ENCODE measurements at regions not wholly inside any gene's neighbourhood (a gene's known extent, or its start where the extent isn't known, plus 50 kb on each side); places are given as distances from the start of the nearest gene placed in this dataset.

- no peak for DNase-seq (ENCODE audit: low read depth)
These were observed 69.5 kb upstream of the IL6 start for GRCh38 chr7:22657479-22657878.

- no peak for DNase-seq (ENCODE audit: low read depth)
These were observed 71.2 kb upstream of the IL6 start for GRCh38 chr7:22655781-22656180.

DNA sequence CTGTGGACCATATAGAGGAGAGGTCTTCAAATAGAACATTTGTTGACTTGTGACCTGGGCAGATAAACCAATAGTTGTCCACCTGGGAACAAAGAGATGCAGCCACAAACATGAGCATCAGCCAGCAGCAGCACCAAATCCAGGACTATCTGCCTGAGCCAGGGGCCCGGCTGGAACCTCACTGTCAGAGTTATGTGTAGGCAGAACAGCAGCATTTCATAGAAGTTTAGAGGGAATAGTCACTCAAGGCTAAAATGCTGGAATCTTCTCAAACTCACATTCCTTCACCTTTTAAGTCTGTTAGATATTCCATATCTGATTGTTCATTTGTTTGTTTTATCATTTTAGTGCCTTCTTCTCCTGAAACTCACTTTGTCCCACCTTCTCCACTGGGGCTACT, 72.2 kb upstream of the IL6 start:
- no peak for DNase-seq (ENCODE audit: low read depth)

DNA sequence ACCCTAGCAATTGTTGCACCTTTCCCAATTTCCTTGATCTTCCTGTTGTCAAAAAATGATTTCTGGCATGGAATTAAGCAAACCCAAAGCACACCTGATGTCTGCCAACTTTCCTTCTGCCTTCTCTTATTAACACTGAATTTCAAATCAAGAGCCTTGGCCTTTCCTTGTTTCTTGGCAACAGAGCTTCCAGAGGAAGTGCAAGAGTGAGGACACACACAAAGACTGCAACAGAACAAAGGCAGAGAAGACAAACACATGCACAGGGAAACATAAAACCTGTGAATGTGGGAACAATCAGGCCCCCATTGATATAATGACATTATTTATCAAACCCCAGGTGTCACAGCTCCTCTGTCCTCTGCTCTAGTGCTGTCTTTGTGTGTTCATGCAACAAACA, 73.0 kb upstream of the IL6 start:
- no peak for DNase-seq (ENCODE audit: low read depth)

DNA sequence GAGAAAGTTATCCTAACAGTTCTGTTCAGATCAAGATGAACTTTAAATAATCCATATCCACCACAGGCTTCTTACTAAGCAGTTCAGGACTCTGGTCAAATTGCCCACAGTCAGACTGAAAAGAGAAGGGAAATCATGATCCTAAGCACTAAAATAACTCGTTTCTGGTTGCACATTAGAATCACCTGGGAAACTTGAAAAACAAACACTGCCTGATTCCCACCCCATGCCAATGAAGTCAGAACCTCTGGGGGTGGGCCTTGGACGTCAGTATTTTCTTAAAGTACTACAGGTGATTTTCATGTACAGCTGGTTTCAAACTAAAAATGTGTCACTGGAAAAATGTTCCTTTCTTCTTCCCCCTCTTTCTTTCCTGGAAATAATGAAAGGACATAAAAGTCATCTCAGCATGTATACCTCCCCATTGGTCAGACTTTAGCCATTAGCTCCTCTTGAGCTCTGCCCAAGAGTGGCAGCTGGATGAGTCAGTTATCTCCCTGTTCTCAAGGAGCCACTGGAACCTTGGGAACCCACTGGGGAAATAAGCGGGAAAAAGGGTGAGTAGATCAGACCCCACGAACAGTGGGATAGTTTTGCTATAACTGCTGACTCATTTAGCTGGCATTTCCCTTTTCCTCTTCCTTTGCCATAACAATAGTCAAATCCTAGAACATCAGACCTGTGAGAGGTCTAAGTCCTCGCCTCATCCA, 75.3 kb upstream of the IL6 start:
- no peak for DNase-seq (ENCODE audit: low read depth)

GRCh38 chr7:22651036-22651435, 76.0 kb upstream of the IL6 start:
- no peak for DNase-seq (ENCODE audit: low read depth)

DNA sequence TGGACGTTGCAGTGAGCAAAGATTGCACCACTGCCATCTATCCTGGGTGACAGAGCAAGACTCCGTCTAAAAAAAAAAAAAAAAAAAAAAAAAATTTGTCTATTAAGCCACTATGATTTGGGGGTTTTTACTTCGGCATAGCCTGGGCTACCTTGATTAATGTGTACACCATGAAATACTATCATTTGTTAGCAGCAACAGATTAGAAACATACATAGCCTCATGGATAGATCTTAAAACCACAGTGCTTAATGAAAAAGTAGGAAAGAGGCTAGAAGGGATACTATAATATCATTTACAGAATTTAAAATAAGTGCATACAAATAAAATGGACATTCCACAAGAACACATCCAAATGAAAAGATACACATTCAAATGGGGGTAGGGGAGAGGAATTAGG, 77.3 kb upstream of the IL6 start:
- DNase-seq (ENCODE audit: low read depth): no peak

DNA sequence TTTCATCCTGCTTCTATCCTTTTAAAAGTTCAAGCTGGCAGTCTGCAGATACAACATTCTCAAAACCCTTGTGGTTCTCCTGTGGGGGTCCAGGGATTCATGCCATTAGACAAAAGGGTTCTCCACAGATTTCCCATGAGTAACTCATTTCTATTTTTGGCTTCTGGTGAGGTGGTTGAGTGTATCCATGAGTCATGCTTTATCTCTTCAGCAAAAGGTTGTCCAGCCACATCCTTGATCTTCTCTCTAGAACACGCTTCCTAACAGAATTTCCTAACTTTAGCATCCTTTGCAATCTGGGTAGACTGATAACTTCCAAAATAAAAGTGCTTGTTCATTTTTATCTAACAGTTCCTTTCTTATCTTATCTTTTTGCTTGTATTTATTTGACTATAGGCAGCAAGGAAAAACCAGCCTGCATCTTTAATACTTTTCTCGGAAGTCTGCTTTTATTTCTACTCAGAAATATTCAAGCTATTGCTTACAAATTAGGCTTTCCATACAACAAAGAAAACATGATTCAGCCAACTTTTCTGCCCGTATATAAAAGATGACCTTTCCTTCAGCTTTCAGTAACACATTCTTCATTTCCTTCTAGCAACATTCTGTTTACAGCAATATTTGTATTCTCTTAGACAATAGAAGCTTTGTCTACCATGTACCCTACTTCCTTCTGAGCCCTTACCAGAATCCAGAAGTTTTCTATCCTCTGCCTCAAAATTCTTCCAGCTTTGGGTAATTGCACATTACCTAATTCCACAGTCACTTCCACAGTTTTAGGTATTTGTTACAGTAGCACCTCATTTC, 79.3 kb upstream of the IL6 start:
- no peak for DNase-seq (ENCODE audit: low read depth)

DNA sequence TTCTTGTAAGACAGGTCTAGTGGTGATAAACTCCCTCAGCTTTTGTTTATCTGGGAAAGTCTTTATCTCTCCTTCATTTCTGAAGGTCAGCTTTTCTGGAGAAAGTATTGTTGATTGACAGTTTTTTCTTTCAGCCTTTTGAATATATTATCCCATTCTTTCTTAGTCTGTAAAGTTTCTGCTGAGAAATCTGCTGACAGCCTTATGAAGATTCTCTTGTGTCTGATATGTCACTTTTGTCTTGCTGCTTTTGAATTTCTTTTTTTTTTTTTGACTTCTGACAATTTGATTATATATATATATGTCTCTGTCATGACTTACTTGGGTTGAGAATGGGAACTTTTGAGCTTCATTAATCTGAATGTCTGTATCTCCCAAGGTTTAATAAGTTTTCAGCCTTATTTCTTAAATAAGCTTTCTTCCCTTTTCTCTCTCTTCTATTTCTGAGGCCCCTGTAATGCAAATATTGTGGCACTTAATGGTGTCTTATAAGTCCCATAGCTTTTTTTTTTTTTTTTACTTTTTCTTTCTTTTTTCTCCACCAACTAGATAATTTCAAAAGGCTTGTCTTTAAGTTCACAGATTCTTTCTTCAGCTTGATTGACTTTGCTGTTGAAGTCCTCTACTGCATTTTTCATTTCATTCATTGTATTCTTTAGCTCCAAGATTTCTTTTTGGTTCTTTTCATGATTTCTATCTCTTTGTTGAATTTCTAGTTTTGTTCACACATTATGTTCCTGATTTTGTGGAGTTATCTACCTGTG, 81.4 kb upstream of the IL6 start:
- no peak for DNase-seq (ENCODE audit: low read depth)

- no peak for DNase-seq (ENCODE audit: low read depth)
These were observed 84.5 kb upstream of the IL6 start for GRCh38 chr7:22642454-22642853.

DNA sequence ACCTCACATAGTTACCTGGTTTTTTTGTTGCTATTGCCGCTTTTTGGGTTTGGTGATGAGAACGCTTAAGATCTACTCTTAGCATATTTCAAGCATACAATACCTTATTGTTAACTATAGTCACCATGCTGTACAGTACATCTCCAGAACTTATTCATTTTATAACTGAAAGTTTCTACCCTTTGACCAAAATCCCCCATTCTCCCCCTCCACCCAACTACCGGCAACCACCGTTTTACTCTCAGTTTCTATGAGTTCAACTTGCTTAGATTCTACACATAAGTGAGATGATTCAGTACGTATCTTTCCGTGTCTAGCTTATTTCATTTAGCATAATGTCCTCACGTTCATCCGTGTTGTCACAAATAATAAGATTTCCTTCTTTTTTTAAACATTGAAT, 86.7 kb upstream of the IL6 start:
- no peak for DNase-seq (ENCODE audit: low read depth)

GRCh38 chr7:22639396-22639795, 87.6 kb upstream of the IL6 start:
- DNase-seq (ENCODE audit: low read depth): no peak

DNA sequence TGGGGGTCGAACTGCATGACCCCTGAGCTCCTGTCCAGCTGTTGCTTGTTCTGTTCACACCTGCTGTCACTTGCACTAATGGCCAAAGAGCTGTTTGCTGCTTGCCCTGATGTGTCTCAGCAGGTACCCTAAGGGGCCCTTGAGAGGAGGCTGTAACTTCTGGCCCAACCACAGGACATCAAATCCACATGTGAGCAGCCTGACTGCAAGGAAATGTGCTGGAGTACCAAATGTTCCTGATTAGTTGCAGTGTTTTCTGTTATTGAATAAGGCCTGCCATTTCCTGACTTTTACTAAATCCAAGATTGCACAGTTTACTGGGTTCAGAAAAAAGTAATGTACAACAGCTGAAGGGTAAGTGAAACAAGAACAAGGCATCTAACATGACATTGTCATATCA, 91.7 kb upstream of the IL6 start:
- no peak for DNase-seq (ENCODE audit: low read depth)

DNA sequence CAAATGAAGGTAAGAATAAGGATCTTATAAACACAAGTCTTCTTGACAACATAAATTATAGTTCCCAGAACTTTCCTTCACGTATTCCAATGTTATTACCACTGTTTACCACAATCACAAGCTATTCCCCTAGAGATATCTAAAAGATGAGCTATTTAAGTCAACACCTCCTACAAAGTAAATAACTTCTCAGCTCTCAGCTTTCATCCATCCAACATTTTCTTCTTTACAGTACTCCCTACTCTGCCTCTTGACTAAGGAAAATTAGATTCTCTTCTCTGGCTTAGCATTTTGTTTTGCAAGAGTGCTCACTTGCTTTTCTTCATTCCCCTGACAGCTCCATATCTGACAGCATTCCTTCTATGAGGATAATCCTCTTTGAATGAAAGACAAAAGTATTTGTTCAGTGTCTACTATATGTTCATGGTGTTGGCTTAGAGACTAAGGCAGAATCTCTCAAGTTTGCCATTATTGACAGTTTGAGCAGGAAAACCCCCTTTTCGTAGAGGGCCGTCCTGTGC, 93.0 kb upstream of the IL6 start:
- DNase-seq (ENCODE audit: low read depth): no peak

DNA sequence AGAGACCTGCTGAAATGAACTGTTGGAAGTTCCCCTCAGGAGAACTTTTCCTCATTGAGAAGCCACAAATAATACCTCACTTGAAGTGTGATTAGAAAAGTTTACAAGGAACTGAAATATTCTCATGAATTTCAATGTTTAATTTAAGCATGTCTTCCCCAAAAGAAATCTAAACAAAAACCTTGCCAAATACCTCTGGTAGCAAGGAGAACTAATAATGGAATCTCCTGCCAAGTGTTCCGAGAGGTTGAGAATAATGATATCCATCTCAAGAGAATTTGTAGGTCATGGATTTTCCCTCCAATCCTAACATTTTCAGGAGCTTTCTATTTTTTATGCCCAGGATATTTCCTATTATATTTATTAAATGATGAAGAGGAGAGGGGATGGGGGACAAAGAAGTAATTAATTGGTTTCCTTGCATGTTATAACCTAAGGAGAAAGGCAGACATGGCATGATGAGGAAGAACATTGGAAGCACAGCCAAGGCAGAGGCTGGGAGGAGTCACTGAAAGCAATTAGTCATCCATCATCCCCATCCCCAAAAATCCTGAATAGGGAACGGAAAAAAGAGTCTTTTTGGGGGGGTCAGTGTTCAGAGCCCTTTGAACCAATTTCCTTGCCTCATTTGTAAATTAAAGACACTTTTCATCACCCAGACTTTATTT, 93.6 kb upstream of the IL6 start:
- no peak for DNase-seq (ENCODE audit: low read depth)

DNA sequence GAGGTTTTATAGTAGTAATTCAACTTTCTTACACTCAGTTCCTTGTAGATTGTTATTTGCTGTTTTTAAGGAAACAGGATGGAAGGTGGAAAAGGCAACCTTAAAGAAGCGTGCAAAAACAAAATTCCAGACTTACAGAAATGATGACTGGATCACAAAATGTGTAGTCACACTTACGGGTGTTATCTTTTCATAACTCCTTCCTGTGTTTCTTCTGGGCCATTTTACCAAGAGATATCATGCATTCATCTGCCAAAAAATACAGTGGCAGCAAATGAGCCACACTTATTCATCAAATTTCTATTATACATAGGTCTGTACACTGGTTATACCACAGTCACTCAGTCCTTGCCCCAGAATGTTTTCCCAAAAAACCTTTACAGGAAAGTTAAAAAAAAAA, 94.3 kb upstream of the IL6 start:
- DNase-seq (ENCODE audit: low read depth): no peak

GRCh38 chr7:22631730-22632129, 95.3 kb upstream of the IL6 start:
- DNase-seq (ENCODE audit: low read depth): no peak

GRCh38 chr7:22630069-22630468, 96.9 kb upstream of the IL6 start:
- no peak for DNase-seq (ENCODE audit: low read depth)

- no peak for DNase-seq (ENCODE audit: low read depth)
These were observed 97.9 kb upstream of the IL6 start for GRCh38 chr7:22629056-22629455.

- DNase-seq (ENCODE audit: low read depth): no peak
These were observed 98.9 kb upstream of the IL6 start for GRCh38 chr7:22628112-22628511.

- no peak for DNase-seq (ENCODE audit: low read depth)
These were observed 99.9 kb upstream of the IL6 start for GRCh38 chr7:22627136-22627535.

- DNase-seq (ENCODE audit: low read depth): no peak
These were observed 101.7 kb upstream of the IL6 start for GRCh38 chr7:22625251-22625650.

Measured in T-helper 22 cell (primary cell).